Liver (tissue), 3 donors: ENCODE measurements at regions not wholly inside any gene's neighbourhood (a gene's known extent, or its start where the extent isn't known, plus 50 kb on each side); places are given as distances from the start of the nearest gene placed in this dataset.

Experiments used
- EGR1 ChIP-seq, 2 donors: IDR thresholded peaks; 2 replicates each; pipeline ENCODE4 v1.6.1; 2016 to 2018; ENCODE audit warnings: antibody characterized with exemption in 2 of 2, low read depth in 2 of 2
- GABPA ChIP-seq, 2 donors: IDR thresholded peaks in 1 of 2; conservative IDR thresholded peaks in 1 of 2; 2 replicates each; pipeline ENCODE4 v1.6.1; 2016; ENCODE audit warnings: antibody characterized with exemption in 2 of 2, mild to moderate bottlenecking in 1 of 2, moderate library complexity in 1 of 2
- HNF4A ChIP-seq, 2 donors: conservative IDR thresholded peaks; 2 replicates each; pipeline ENCODE4 v1.6.1; 2016; ENCODE audit warnings: antibody characterized with exemption in 2 of 2, mild to moderate bottlenecking in 2 of 2
- NR2F2 ChIP-seq: IDR thresholded peaks from 2 replicates; pipeline ENCODE4 v1.6.1; 2016; ENCODE audit warnings: antibody characterized with exemption
- RAD21 ChIP-seq, 2 donors: IDR thresholded peaks; 2 replicates each; pipeline ENCODE4 v1.6.1; 2016; ENCODE audit warnings: antibody characterized with exemption in 2 of 2, mild to moderate bottlenecking in 2 of 2
- TAF1 ChIP-seq: conservative IDR thresholded peaks from 2 replicates; pipeline ENCODE4 v1.6.1; 2016; ENCODE audit warnings: antibody characterized with exemption, mild to moderate bottlenecking
- YY1 ChIP-seq: IDR thresholded peaks from 2 replicates; pipeline ENCODE4 v1.6.1; 2016; ENCODE audit warnings: antibody characterized with exemption, mild to moderate bottlenecking
- TF ChIP-seq, protein P1 (sequence below): fragments of 150-350 bp; IDR thresholded peaks from 2 replicates; pipeline ENCODE4 v1.5.1; 2017; ENCODE audit warnings: improper control_type of control experiment, low read depth, low read length; ENCODE audit not compliant: missing input control
- TF ChIP-seq, protein P2 (sequence below): IDR thresholded peaks from 2 replicates; pipeline ENCODE4 v1.6.1; 2016; ENCODE audit warnings: antibody characterized with exemption
- TF ChIP-seq, protein P3 (sequence below): IDR thresholded peaks from 2 replicates; pipeline ENCODE4 v1.6.1; 2016; ENCODE audit warnings: antibody characterized with exemption
- donor health status: healthy.
- donor health status: healthy.

DNA sequence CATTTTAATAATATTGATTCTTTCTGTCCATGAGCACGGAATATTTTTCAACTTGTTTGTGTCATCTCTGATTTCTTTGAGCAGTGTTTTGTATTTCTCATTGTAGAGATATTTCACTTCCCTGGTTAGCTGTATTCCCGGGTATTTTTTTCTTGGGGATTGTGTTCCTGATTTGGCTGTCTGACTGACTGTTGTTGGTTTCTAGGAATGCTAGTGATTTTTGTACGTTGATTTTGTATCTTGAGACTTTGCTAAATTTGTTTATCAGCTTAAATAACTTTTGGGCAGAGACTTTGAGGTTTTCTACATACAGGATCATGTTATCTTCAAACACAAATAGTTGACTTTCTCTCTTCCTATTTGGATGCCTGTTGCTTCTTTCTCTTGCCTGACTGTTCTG lies 418.8 kb upstream of the ALCAM start:
- TF ChIP-seq, protein P1, sequence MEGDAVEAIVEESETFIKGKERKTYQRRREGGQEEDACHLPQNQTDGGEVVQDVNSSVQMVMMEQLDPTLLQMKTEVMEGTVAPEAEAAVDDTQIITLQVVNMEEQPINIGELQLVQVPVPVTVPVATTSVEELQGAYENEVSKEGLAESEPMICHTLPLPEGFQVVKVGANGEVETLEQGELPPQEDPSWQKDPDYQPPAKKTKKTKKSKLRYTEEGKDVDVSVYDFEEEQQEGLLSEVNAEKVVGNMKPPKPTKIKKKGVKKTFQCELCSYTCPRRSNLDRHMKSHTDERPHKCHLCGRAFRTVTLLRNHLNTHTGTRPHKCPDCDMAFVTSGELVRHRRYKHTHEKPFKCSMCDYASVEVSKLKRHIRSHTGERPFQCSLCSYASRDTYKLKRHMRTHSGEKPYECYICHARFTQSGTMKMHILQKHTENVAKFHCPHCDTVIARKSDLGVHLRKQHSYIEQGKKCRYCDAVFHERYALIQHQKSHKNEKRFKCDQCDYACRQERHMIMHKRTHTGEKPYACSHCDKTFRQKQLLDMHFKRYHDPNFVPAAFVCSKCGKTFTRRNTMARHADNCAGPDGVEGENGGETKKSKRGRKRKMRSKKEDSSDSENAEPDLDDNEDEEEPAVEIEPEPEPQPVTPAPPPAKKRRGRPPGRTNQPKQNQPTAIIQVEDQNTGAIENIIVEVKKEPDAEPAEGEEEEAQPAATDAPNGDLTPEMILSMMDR: no peak
- TF ChIP-seq, protein P2, sequence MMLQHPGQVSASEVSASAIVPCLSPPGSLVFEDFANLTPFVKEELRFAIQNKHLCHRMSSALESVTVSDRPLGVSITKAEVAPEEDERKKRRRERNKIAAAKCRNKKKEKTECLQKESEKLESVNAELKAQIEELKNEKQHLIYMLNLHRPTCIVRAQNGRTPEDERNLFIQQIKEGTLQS: no peak
- TF ChIP-seq NR2F2 (no peak), TAF1 (no peak), GABPA (IDR thresholded peaks at IDR 0.05 in 1 of 2, conservative IDR thresholded peaks at IDR 0.05 in 1 of 2) (no peak), YY1 (no peak), EGR1 (IDR thresholded peaks at IDR 0.05; ENCODE audit: low read depth in 2 of 2) (no peak), HNF4A (conservative IDR thresholded peaks at IDR 0.05) (no peak), RAD21 (IDR thresholded peaks at IDR 0.05) (no peak)
- TF ChIP-seq, protein P3, sequence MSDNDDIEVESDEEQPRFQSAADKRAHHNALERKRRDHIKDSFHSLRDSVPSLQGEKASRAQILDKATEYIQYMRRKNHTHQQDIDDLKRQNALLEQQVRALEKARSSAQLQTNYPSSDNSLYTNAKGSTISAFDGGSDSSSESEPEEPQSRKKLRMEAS: no peak
